NCI-H2081 treated with DMSO at 0.1 percent for 48 hours (cell line): ENCODE measurements at regions not wholly inside any gene's neighbourhood (a gene's known extent, or its start where the extent isn't known, plus 50 kb on each side); places are given as distances from the start of the nearest gene placed in this dataset.

Source experiments
- DNase-seq: peaks from one replicate; lab custom pipeline; 2025; lab: John Stamatoyannopoulos, UW

DNA sequence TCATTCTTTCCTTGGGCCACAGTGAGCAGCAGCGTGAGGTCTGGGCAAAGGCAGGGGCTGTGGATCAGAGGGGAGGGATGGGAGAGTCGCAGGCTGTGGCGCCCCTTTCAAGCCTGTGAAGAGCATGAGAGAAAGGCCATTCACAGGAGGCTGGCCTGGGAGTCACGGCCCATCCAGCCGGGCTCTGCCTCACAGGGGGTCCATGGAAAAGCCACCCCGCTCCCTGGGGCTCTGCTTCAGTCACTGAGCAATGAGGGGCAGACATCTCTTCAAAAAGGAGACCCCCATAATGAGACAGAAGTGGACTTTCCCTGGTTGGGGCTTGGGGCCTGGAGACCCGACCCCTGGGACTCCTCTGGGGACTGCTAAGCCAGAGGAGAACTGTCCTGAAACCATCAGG, 117.0 kb upstream of the GSC start:
- DNase-seq: no peak

DNA sequence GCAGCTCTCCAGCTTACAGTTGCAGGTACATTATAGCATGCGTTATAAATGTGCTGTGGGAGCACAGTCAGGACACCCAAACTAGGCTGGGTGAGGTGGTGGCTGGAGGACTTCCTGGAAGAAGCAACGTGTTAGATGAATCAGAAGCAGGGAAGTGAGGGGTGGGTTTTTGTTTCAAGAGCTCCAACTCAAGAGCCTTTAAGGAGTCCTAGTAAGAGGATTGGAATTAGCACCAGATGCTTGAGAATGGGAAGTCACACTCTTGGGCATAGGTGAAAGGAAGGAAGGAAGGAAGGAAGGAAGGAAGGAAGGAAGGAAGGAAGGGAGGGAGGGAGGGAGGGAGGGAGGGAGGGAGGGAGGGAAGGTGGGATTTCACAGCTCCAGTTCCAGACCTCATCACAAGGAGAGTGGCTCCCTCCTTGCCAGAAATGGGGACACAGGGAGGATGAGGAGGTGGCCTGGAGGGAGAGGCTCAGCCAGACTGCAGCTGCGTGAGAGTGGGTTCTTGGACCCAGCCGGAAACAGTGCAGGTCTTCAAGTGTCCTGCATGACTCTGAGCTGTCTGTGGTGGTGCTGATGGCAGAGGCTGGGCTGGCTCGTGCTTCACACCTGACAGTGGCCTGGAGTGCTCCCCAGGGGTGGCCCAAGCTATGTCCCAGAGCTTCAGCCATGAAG, 115.7 kb upstream of the GSC start:
- DNase-seq: no peak

- no peak for DNase-seq
Measured at GRCh38 chr14:94884616-94885230, 114.8 kb upstream of the GSC start.

- DNase-seq: no peak
Measured at GRCh38 chr14:94882401-94882800, 112.5 kb upstream of the GSC start.

DNA sequence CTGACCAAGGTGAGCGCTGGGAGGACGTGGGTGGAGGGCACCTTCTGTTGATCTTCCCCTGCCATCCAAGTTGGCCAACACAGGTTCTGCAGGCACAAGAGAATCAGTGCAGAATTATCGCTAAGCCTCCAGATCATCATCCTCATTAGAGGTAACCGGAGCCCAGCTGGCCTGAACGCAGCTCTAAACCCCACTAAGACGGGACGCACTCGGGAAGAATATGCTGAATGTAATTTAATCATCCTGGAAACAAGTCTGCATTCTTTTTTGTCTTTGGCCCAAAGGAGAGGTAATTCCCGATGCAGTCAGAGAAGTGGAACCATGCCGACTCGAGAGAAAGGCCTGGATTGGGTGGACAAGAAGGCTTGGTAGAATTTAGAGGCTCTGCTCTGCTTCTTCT, 111.0 kb upstream of the GSC start:
- no peak for DNase-seq

DNA sequence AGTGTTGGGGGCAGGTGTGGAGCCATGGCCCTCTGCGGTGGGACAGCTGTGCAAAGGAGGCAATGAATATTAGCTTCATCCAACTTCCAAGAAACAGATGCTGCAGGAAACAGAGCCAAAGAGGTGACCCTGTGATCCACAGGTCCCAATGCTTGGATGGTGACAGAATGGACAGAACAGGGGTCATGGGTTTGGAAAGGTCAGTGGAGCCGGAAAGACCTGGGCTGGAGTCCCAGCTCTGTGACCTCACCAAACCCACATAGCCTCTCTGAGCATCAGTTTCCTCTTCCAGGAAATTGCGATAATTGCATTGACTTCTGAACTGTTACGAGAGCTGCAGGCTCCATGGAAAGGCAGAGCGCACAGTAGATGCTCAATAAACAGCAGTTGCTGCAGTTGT, 110.2 kb upstream of the GSC start:
- DNase-seq: no peak

DNA sequence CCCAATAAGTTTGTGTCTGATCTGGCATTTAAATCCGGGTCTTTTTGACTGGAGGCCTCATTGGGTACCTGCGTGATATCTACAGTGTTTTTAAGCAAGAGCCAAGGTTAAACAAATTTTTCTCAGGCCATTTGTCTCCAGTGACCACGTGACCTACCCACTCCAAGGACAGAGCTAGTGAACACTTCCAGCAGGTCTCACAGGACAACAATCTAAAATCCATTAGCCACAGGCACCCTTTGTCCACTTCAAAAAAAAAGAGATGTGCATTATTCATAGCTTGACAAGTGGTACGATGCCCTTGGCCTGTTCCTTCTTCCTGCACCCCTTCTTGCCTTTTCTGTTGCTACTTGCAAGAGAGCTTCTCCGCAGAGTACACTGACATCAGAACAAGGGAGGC, 109.6 kb upstream of the GSC start:
- no peak for DNase-seq

GRCh38 chr14:94876306-94876705, 106.4 kb upstream of the GSC start:
- DNase-seq: no peak

DNA sequence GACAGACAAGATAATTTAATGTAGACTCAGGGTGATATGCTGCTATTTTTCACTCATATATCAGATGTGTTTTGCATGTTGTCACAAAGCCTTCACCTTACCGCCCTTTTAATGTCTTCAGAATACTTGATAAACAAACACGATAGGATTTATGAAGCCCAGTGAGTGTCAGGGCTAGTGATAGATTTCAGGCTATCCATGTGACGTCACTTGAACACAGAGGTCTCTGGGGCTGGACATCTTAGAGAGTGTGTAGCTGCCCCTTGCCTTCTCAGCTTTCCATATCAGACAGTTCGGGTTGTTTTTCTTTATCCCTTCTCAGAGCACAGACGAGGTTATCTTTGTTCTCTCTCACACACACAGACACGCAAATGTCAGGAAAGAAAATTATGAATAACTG, 105.3 kb upstream of the GSC start:
- no peak for DNase-seq

GRCh38 chr14:94868772-94869072, 98.8 kb upstream of the GSC start:
- no peak for DNase-seq

DNA sequence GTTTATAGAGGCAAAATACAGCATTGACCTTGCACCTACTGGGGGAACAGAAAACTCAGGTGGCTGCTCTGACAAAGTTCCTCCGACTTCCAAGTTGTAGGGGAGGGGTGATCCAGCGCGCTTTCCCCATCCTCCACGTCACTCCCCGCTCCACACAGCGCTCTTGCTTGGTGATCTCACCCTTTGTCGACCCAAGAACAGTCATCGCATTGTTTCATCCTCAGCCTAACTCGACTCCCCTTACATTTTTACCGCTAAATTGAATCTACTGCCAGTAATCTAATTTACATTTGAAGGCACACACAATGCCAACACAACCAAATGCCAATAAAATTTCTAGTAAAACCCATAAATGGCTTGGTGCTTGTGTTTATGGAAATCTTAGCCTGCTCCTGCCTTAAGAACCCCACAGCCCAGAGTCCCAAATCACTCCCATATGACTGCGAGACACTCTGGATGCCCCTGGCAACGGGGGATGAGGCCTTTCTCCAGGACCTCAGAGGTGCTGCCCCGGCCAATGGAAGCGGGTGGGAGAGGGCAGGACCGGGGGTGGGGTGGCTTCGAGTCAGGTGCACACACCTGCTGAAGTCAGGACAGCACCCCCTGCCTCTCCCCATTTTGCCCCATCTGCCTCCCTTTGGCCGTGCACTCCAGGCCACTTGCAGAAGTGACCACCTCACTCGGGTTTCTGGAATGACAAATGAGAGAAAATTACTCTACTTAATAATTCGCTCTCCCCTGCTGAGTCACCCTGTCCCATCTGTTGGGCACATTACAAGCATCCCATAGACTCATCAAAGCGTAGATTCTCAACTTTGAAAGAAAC, 98.2 kb upstream of the GSC start:
- DNase-seq: no peak

DNA sequence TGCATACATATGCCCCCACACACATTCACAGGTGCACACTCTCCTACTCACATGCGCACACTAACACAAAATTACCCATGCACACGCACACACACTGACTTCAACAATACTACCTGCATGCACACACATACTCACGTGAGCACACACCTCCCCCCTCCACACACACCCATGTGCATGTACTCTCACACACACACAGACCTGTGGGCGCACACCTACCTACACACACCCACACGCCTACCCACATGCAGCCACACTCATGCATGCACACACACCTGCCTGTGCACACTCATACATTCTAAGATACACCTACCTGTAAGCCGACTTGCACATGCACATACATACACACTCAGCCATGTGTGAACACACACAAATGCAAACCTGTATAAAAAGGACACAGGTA, 97.3 kb upstream of the GSC start:
- DNase-seq: no peak

DNA sequence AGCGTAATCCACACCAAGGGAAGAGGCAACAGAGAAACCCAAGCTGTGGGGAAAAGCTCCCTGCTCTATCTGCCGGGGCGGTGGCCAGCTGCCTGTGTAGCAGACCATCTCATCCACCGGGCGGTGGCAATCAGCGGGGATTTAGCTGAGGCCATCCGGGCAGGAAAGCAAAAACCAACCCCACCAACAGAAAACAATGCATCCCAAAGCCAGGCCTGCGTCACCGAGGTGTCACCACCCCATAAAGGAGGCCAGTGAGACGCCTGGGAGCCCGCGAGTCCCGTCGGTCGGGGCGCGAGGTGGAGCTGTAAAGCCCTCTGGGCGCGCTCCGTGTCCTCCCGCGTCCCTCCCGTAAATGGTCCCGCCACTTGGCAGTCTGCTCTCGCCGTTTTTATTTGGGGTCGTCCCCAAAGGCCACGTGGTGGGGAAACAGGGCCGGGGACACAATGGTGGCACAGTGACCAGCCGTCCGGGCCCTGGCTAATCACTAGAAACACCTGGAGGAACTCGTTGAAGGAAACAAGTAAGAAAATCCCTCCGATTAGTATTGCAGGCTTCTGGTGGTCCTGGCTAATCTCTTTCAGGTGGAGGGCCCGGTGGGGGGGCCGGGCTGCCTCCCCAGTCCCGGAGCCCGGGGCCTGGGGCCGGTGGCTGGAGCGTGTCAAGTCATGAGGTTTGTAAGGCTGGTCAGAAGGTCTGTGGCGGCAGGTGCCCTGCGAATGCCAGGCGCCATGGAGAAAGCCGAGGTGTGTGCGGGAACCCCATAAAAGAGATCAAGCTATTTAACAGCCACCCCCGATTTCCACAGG, 94.7 kb upstream of the GSC start:
- no peak for DNase-seq

DNA sequence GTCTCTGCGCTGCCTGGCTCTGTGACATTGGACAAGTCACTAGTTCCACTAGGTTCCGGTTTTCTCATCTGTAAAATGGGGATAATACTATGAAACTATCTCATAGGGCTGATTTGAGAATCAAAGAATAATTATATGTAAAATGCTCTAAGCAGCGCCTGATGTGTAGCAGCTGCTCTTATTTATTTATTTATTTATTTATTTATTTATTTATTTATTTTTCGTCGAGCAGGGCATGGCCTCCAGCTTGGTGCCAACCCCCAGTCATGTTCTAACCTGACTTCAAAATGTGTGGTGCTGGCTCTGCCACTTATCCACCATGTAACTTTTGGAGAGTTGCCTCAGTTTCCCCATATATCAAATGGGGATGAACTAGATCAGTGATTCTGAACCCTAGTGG, 93.5 kb upstream of the GSC start:
- DNase-seq: no peak

- no peak for DNase-seq
Measured at GRCh38 chr14:94857950-94858349, 88.0 kb upstream of the GSC start.

DNA sequence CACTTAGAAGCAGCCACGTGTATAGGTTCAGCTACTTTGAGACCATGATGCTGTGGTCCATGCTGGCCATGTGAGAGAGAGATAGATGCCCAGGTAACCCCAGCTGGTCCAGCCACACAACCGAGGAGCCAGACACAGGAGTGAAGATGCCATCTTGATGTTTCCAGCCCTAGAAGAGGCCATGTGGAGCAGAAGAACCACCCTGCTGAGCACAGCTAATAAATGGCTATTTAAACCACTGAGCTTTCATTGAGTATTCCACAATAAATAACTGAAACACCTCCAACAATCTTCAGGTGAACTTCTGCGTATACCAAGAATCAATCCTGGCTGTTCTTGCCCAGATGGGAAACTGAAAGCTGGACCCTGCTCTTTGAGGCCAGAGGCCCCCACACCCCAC, 84.0 kb upstream of the GSC start:
- no peak for DNase-seq

DNA sequence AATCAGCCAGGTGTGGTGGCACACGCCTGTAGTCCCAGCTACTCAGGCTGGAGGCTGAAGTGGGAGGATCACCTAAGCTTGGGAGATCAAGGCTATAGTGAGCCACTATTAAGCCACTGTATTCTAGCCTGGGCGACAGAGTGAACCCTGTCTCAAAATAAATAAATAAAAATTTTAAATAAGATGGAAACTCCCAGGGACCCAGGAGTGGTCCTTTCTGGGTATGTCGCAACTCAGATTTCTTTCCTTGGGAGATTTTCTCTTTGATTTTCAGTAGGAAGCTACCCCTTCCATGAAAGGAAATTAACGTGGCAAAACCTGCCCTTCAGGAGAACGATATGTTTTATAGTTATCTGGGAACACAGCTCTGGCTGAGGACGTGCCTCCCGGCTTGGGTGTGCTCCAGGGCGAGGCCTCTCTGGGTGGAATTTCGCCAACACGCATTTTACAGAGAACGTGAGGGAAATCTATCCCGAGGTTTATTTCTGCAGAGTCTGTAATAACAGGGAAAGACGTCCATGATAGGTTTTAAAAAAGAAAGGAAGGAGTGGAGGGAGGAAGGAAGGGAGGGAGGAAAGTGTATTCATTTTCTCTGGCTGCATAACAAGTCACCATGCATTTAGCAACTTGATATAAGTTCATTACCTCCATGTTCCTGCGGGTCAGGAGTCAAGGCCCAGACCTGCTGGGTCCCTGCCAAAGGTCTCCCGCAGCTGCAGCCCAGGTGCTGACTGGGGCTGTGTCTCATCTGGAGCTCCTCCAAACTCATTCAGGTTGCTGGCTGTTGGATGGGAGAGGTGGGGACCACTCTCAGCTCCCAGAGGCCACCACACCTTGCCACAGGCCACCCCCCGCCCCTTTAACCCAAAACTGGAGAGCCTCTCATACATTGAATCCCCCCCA, 80.6 kb upstream of the GSC start:
- no peak for DNase-seq

DNA sequence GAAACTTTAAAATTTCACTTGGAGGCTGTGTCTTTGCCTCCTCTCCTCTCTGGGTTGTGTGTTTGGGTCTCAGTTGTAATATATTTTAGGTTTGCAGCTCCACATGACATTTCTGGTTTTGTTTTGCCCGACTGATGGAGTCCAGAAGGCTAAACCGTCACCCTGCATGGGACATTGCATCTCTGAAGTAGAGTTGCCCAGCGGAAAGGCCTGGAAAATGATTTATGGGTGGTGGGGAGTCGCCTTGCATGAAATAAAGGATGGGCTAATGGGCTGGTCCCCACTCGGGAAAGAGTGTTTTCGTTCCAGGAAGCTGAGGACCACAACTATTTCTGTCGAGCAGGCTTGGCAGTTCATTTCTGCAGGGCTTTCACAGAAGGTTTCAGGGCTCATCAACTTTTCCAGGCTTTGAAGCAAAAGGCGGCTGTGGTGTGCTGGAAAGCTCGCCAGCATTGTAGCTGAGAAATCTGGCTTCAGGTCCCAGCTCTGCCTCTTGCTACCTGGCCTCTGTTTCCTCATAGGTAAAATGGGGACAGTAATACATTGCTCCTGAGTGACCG, 74.8 kb upstream of the GSC start:
- DNase-seq: no peak

GRCh38 chr14:94840467-94840866, 70.6 kb upstream of the GSC start:
- DNase-seq: no peak

DNA sequence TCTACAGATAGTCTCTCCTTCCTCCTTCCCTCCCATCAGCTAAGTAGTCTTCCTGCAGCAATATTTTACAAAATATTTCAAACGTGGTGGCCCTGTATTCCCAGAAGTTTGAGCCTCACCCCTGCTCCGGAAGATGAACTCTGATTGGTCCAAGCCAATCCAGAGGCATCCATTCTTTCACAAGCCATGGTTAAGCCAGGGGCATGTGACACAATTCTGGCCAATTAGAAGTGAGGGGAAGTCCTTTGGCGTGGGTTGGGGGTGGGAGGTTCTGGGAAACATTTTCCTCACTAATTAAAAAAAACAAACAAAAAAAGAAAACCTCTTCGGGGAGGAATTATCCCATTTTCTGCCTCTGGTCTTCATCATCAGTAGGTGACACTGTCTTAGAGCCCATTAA, 69.4 kb upstream of the GSC start:
- no peak for DNase-seq

DNA sequence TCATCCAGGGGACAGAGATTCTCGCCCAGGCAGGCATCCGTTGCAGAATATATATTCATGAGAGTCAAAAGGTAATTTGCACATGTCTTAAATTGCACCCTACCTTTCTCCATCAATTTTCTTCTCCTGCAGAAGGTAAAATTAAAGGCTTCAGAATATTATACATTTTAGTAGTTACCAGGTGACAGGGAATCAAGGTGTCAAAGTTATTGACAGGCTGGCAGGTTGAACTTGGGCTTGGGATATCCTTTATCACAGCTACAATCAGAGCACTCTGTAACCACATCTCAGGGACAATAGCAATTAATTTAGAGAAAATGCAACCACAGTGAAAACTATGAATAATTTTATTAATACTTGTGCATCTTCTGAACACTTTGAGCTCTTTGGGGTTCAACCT, 66.9 kb upstream of the GSC start:
- no peak for DNase-seq
